Rectal smooth muscle tissue (tissue), 1 donor: ENCODE measurements at regions not wholly inside any gene's neighbourhood (a gene's known extent, or its start where the extent isn't known, plus 50 kb on each side); places are given as distances from the start of the nearest gene placed in this dataset.

Experiments used
- H3K27ac ChIP-seq: one replicate; pipeline ENCODE4 v1.7.0; 2013; ENCODE audit warnings: low read depth, low read length, inconsistent platforms
- H3K27me3 ChIP-seq: one replicate; pipeline ENCODE4 v1.7.0; 2013; ENCODE audit warnings: low read length; ENCODE audit not compliant: control insufficient read depth, insufficient read depth
- H3K36me3 ChIP-seq: one replicate; pipeline ENCODE4 v1.7.0; 2013; ENCODE audit warnings: low read length; ENCODE audit not compliant: control insufficient read depth, insufficient read depth
- H3K4me1 ChIP-seq: one replicate; pipeline ENCODE4 v1.7.0; 2013; ENCODE audit warnings: low read length; ENCODE audit not compliant: control insufficient read depth, insufficient read depth
- H3K4me3 ChIP-seq: one replicate; pipeline ENCODE4 v1.7.0; 2013; ENCODE audit warnings: low read length
- H3K9ac ChIP-seq: one replicate; pipeline ENCODE4 v1.7.0; 2013; ENCODE audit warnings: low read length

DNA sequence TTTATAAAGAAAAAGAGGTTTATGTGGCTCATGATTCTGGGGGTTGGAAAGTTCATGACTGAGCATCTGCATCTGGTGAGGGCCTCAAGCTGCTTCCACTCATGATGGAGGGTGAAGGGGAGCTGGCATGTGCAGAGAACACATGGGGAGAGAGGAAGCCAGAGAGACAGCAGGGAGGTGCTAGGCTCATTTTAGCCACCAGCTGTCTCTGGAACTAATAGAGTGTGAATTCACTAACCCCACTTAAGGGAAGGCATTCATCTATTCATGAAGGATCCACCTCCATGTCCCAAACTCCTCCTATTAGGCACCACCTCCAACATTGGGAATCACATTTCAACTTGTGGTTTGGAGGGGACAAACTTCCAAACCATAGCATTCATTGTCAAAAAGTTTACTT, 137.3 kb upstream of the PMEPA1 start:
- Histone ChIP-seq H3K4me1 (no peaks in the 10 kb centered on the region), H3K27me3 (no peaks in the 10 kb centered on the region), H3K4me3 (no peak overlapping the region), H3K36me3 (no peaks in the 10 kb centered on the region), H3K9ac (no peak overlapping the region), H3K27ac (no peak overlapping the region)

DNA sequence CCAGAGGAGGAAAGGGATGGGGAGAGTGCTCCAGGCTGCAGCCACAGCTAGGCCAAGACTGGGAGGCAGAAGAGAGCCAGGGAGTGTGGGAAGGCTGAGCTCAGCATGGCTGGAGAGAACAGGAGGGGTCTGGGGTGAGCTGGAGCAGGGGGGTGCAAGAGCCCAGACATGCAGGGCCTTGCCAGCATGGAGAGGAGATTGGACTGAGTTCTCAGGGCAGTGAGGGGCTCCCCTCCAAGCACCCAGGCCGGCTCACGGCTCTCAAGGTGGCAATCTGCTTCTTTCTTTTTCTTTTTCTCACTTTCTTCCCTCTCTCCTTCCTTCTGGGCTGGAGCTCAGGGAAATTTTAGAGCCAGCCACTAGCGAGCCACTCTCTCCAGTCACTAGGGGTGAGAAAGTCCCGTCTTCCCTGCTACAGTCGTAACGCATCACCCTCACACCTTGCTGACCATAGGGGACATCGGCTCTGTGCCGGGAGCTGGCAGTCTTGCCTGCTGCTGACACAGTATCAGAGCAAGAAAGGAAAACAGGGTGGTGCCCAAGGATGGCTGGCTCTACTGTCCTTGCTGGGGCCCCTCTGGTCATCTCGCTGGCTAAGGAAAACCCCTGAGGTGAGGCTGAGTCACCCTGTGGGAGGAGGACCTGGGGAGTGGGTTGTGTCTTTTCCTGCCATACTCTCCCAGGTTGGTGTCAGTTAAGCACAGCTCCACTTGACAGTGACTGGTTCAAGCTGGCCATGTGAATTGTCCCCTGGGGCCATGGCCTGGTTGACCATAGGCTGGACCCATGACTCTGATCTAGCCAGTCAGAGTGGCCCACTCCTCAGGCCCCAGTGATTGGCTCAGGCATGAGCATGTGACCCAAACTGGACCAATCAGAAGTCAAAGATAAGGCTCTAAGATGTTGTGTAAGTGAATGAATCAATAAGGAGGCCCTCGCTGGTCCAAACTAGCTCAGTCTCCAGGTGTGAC, 135.1 kb upstream of the PMEPA1 start:
- no peaks in the 10 kb centered on the region for H3K27me3 ChIP-seq
- H3K27ac ChIP-seq: no peak overlapping the region
- H3K9ac ChIP-seq: no peak overlapping the region
- no peak overlapping the region for H3K4me3 ChIP-seq
- H3K4me1 ChIP-seq: no peaks in the 10 kb centered on the region
- H3K36me3 ChIP-seq: no peaks in the 10 kb centered on the region

DNA sequence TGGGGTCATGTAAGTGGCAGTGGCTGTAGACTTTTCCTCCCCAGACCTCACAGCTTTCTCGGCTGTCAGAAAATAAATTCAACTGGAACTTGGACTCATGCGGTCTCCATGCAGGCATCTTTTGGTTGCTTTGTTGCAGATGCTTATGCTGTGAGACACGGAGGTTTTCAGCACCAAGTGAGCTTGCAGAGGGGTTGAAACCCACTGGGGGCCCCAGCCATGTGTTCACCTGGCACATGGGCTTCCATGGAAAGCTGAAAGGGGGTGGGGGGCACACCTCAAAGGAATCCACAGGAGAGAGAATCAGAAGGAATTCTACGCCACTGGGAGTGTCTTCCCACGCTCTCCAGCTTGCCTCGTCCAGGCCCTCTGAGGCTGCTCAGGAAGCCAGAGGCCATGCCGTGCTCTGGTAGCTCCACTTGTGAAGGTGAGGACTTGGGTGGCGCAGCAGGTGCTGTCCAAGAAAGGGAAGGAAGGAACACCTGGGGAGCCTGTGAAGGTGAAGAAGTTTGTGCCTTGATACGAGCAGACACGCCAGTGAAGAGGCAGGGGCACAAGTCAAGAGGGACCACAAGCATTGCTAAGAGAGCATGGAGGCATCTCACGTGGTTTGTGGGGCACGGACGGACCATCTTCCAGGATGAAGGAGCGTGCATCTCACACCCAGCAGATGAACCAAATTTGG, 134.3 kb upstream of the PMEPA1 start:
- Histone ChIP-seq H3K4me1 (no peaks in the 10 kb centered on the region), H3K36me3 (no peaks in the 10 kb centered on the region), H3K27ac (no peak overlapping the region), H3K9ac (no peak overlapping the region), H3K4me3 (no peak overlapping the region), H3K27me3 (no peaks in the 10 kb centered on the region)

DNA sequence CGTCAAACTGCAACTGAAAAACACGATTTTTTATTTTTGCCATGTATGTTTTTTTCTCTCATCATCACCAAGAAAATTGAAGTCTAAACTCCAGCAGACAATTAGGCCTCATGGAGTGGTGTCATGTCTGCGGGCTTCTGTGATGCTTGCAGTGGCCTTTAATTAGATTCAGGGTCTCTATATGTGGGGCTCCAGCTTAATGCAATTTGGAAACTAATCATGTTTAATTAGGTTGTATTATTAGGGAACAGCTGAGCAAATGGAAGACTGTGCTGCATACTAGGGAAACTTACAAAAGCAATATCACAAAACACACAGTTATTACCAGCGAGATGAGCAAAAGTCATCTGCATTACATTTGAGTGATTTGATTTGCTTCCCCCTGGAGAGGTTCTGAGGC, 132.9 kb upstream of the PMEPA1 start:
- H3K27me3 ChIP-seq: no peaks in the 10 kb centered on the region
- no peak overlapping the region for H3K9ac ChIP-seq
- H3K4me1 ChIP-seq: no peaks in the 10 kb centered on the region
- H3K4me3 ChIP-seq: no peak overlapping the region
- no peaks in the 10 kb centered on the region for H3K36me3 ChIP-seq
- H3K27ac ChIP-seq: no peak overlapping the region

DNA sequence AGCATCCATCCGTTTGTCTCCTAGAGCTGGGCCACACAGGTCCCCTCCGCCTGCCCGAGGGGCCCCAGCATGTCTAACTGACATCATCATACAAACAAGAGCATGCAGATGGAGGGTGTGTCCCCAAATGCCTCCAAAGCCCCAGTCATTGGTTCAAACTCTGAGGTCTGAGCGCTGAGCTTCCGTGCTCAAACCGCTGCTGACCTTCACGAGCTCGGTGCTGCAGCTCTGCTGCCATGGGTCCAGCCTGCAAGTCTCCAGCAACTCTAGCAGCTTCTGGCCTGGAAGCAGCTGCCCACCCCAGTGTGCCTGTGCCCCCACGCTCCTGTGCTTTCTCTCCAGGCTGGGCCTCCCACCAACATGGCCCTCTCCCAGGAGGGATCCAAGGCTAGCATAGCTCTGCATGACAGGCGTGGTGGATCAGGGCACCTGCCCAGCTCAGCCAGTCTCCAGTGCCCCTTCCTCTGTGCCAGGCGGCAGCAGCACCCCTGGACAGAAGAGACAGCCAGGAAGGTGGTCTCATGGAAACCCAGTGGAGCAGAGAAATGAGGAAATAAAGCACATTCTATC, 131.6 kb upstream of the PMEPA1 start:
- Histone ChIP-seq H3K4me3 (no peak overlapping the region), H3K36me3 (no peaks in the 10 kb centered on the region), H3K27ac (no peak overlapping the region), H3K27me3 (no peaks in the 10 kb centered on the region), H3K4me1 (no peaks in the 10 kb centered on the region), H3K9ac (no peak overlapping the region)

DNA sequence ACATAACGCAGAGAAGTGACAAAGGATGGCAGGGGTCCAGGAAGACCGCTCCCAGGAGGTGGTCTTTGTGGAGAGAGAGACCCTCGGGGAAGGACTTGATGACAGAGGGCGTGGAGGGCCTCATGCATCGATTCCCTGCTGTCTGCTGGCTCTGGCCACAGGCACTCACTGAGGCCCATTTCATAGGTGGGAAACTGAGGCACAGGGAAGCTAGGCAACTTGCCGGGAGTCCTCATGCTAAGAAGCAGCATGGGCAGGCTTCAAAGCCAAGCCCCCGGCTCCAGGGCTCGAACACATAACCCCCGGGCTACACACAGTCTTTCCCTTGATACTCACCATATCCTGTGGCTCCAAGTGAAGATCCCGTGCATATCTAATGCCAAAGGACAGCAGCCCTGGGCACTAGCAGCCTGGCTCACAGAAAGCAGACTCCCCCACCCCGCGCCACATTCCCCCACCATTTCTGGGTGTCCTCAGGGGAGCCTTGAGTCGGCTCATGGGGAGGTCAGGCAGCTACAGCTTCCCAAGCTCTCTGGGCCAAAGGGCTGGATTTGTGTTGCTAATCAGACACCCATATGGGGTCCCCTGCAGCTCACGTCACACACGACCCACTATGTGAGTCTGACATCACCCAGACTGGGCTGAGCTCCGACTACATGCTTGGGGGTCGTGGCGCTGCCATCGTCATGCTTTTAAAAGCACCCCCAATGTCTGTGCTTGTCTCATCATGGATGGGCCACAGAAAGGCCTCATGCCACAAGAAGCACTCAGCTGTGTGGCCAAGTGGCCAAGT, 130.9 kb upstream of the PMEPA1 start:
- no peak overlapping the region for H3K27ac ChIP-seq
- no peak overlapping the region for H3K9ac ChIP-seq
- H3K36me3 ChIP-seq: no peaks in the 10 kb centered on the region
- no peaks in the 10 kb centered on the region for H3K27me3 ChIP-seq
- no peaks in the 10 kb centered on the region for H3K4me1 ChIP-seq
- H3K4me3 ChIP-seq: no peak overlapping the region

DNA sequence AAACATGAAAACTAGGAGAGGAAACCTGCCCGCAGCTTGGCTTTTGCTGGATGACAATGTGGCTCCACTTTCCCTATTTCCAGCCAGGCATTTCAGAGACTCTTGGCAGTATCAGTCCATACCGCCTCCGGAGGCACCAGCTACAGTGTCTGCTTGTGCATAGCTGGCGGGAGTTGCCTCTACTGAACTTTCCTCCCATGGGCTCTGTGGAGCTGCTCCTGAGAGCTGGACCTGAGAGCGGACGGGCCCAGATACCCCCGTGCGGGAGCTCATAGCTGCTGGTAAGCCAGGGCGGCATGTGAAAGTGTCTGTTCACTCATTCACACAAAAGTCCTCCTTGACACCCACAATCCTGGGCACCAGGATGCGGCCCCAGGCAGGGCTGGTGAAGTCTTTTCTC, 130.3 kb upstream of the PMEPA1 start:
- Histone ChIP-seq H3K9ac (no peak overlapping the region), H3K27me3 (no peaks in the 10 kb centered on the region), H3K4me3 (no peak overlapping the region), H3K36me3 (no peaks in the 10 kb centered on the region), H3K27ac (no peak overlapping the region), H3K4me1 (no peaks in the 10 kb centered on the region)

DNA sequence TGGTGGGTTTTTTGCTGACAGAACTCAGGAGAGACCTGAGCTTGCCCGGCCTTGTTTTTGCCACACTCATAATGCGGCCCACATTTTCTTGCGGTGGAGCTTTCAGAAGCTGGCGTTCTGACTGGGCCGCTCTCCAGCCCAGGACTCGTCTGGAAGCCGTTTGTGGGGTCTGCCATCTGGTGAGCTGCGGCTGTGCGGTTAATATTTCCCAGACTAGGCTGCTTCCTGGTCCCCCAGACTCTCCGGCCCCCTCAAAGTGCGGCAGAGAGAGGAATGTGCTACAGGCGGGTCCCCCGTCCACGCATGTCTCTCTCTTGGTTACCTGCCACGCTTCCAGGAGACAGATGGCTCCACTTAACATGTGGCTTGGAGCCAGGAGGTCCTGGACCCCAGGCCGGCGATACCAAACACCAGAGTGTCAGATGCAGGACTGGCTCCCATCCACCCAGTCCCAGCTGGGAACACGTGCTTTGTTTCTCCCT, 128.9 kb upstream of the PMEPA1 start:
- Histone ChIP-seq H3K27ac (no peak overlapping the region), H3K36me3 (no peaks in the 10 kb centered on the region), H3K27me3 (no peaks in the 10 kb centered on the region), H3K9ac (no peak overlapping the region), H3K4me3 (no peak overlapping the region), H3K4me1 (no peaks in the 10 kb centered on the region)

DNA sequence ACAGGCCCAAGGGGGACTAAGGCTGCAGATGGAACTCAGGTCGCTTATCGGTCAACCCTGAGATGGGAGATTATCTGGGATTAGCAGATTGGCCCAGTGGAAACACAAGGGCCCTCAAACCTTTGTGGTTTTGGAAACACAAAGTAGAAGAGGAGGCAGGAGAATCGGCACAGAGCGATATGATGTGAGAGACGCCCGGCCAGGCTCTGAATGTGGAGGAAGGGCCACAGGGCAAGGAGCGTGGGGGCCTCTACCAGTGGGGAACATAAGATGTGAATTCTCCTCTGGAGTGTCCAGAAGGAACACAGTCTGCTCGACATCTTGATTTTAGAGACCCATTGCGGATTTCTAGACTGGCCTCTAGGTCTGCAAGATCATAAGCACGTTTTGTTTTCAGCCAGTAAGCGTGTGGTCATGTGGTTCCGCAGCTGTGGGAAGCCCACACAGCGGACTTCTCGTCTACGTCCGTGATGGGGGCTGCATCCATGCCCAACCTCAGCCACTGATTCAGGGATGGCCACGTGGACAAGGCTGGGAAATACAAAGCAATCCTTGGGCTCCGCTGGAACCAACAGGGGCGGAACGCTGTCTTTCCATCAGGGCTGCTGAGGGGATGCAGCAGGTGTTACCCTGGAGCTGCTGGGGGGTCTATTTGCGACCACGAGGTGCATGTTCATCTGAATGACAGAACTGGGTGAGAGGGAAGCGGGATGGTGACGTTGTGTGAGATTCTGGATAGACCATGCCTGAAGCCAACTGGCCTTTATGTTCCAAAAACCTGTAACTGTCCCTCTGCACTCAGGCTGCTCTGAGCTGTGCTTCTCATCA, 127.6 kb upstream of the PMEPA1 start:
- H3K4me1 ChIP-seq: no peaks in the 10 kb centered on the region
- H3K9ac ChIP-seq: no peak overlapping the region
- no peak overlapping the region for H3K27ac ChIP-seq
- H3K36me3 ChIP-seq: no peaks in the 10 kb centered on the region
- H3K4me3 ChIP-seq: no peak overlapping the region
- no peaks in the 10 kb centered on the region for H3K27me3 ChIP-seq

DNA sequence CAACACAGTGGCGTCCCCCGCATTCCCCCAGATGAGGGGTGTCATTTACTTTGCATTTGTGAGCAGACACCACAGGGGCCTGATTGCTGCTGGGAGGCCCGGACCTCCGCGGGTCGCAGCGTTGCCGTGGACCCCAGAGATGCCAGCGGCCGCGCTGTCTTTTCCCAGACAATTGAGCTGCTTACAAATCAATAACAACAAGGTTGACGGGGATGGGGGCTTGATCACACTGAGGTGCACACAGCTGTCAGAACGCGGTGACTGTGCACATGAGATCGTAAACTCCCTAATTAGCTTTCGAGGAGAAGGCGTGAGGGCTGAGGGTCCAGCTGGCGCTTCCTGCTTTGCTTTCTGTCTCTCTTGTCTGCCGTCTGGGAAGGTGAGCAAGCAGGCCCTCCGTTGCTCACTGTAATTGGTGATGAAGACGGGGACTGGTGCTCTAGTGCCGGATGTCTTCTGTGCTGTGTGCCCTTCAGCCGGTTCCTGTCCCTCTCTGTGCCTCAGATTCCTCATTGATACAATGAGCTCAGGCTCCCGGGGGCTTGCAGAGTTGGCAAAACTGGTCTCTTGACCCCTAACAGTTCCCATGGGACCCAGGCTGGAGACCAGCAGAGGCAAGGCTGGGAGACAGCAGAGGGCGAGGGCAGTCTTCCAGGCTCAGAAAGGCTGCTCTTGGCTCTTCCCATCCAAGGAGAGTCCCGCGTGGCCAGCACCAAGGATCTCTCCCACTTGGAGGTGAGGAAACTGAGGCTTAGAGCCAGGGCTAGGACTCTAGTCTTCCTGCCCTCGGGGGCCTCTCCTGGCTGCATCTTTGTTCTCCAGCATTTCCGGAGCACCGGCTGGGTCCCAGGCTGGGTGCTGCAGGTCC, 126.0 kb upstream of the PMEPA1 start:
- H3K27ac ChIP-seq: no peak overlapping the region
- no peaks in the 10 kb centered on the region for H3K36me3 ChIP-seq
- no peak overlapping the region for H3K9ac ChIP-seq
- no peaks in the 10 kb centered on the region for H3K27me3 ChIP-seq
- H3K4me3 ChIP-seq: no peak overlapping the region
- no peaks in the 10 kb centered on the region for H3K4me1 ChIP-seq

DNA sequence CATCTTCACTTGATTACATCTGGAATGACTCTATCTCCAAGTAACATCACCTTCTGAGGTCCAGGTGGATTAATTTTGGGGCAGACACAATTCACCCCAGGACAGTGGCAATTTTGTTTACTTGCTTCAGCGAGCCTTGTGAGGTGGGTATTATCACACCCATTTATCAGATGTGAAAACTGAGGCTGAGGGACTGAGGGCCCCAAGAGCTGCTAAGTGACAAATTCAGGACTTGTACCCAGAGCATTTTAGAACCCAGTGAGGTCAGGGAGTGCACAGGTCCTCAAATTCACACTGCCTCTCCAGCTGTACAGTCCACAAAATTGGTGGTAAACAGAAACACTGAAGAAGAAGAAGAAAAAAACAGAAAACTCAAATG, 125.2 kb upstream of the PMEPA1 start:
- H3K4me1 ChIP-seq: no peaks in the 10 kb centered on the region
- no peak overlapping the region for H3K9ac ChIP-seq
- H3K4me3 ChIP-seq: no peak overlapping the region
- H3K27ac ChIP-seq: no peak overlapping the region
- no peaks in the 10 kb centered on the region for H3K27me3 ChIP-seq
- H3K36me3 ChIP-seq: no peaks in the 10 kb centered on the region
